NB4 (cell line): ENCODE measurements at regions not wholly inside any gene's neighbourhood (a gene's known extent, or its start where the extent isn't known, plus 50 kb on each side); places are given as distances from the start of the nearest gene placed in this dataset.

Source experiments
- POLR2A ChIP-seq: IDR thresholded peaks from 2 replicates; pipeline ENCODE4 v1.6.1; 2011; ENCODE audit warnings: mild to moderate bottlenecking; ENCODE audit not compliant: insufficient read length; ENCODE audit errors: extremely low read depth
- TF ChIP-seq, protein P1 (sequence below): IDR thresholded peaks from one replicate; pipeline ENCODE4 v1.5.1; 2012; ENCODE audit warnings: low read depth, low read length

DNA sequence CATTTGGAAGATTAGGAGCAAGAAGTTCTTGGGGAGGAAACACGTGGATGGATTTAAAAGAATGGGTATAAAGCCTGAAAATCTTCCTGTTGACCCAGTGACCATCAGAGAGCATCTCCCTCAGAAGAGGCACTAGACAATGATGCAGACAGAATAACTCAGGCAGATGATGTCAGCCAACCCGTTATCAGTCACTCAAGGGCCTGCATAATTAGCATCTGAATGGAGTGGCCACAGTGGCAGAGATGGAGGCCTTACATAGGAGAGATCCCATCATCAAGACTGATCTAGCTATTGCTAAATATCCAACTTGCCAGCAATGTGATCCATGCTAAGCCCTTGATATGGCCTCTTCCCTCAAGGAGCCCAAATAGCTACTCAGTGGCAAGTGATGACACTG, 70.7 kb upstream of the CD82 start:
- no peak for TF ChIP-seq POLR2A
- TF ChIP-seq, protein P1, sequence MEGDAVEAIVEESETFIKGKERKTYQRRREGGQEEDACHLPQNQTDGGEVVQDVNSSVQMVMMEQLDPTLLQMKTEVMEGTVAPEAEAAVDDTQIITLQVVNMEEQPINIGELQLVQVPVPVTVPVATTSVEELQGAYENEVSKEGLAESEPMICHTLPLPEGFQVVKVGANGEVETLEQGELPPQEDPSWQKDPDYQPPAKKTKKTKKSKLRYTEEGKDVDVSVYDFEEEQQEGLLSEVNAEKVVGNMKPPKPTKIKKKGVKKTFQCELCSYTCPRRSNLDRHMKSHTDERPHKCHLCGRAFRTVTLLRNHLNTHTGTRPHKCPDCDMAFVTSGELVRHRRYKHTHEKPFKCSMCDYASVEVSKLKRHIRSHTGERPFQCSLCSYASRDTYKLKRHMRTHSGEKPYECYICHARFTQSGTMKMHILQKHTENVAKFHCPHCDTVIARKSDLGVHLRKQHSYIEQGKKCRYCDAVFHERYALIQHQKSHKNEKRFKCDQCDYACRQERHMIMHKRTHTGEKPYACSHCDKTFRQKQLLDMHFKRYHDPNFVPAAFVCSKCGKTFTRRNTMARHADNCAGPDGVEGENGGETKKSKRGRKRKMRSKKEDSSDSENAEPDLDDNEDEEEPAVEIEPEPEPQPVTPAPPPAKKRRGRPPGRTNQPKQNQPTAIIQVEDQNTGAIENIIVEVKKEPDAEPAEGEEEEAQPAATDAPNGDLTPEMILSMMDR = no peak
